ENCODE measurements at regions not wholly inside any gene's neighbourhood (a gene's known extent, or its start where the extent isn't known, plus 50 kb on each side); places are given as distances from the start of the nearest gene placed in this dataset.

DNA sequence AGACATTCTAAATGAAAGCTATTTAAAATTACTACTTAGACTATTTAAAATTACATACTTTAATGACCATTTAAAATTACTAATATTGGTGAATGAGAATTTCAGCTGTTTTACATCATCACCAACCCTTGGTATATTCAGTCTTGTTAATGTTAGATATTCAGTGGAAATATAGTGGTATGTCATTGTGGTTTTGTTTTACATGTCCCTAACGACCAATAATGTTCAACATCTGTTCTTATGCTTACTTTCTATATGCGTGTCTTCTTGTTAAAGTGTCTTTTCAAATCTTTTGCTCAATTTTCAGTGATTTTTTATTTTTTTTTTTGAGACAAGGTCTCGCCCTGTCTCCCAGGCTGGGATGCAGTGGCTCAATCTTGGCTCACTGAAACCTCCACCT, 279.3 kb upstream of the TARS1 start:
- no peak for DNase-seq (ENCODE audit: low read depth in 1 of 2, low spot score in 1 of 2)
- in situ Hi-C loops (cut with HindIII; ENCODE audit: low pct_unique_long_range_greater_than_20kb, low sequenced_read_pairs) = no loop called here
- no peak for TF ChIP-seq JUND (IDR thresholded peaks at IDR 0.05; ENCODE audit: low read depth)

DNA sequence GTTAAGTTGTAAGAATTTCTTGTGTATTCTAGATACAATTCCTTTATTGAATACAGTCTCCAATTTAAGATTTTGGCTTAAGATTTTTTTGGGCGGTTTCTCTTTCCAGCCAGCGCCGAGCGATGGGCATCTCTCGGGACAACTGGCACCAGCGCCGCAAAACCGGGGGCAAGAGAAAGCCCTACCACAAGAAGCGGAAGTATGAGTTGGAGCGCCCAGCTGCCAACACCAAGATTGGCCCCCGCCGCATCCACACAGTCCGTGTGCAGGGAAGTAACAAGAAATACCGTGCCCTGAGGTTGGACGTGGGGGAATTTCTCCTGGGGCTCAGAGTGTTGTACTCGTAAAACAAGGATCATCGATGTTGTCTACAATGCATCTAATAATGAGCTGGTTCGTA, 278.7 kb upstream of the TARS1 start:
- in situ Hi-C loops (cut with HindIII; ENCODE audit: low pct_unique_long_range_greater_than_20kb, low sequenced_read_pairs) = no loop called here
- DNase-seq (ENCODE audit: low read depth in 1 of 2, low spot score in 1 of 2) = no peak
- TF ChIP-seq JUND (IDR thresholded peaks at IDR 0.05; ENCODE audit: low read depth) = no peak

DNA sequence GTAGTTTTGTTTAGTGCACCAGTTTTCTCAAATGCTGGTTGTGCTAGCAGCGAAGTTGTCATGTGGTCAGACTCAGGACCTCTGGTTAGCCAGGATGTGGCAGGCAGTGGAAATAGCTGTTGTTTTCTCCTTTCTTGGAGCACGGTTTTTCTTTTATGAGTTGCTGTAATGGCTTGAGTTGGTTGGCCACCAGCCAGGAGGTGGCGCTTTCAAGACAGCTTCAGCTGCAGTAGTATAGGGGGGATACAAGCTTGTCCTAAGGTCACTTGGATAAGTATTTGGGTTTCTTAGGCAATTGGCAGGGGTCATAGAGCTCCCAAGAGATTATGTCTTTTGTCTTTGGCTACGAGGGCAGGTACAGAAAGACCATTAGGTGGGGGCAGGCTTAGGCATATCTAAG, 274.2 kb upstream of the TARS1 start:
- no peak for TF ChIP-seq JUND (IDR thresholded peaks at IDR 0.05; ENCODE audit: low read depth)
- no peak for DNase-seq (ENCODE audit: low read depth in 1 of 2, low spot score in 1 of 2)
- in situ Hi-C loops (cut with HindIII; ENCODE audit: low pct_unique_long_range_greater_than_20kb, low sequenced_read_pairs) = no loop called here

DNA sequence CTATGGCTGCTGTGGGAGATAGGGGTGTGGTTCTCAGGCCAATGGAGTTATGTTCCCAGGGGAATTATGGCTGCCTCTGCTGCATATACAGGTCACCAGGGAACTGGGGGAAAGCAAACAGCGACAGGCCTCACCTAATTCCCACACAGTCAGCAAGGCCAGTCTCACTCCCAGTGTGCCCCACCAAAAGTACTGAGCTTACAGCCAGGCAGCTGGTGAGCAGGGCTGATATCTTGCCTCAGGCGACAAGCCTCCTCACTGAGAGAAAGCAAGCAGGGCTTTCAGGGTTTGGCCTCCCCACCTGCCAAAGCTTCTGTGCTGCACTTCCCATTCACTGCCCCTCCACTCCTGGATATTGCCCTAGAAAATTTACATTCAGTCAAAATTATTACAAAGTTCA, 273.8 kb upstream of the TARS1 start:
- no peak for TF ChIP-seq JUND (IDR thresholded peaks at IDR 0.05; ENCODE audit: low read depth)
- DNase-seq (ENCODE audit: low read depth in 1 of 2, low spot score in 1 of 2) = no peak

DNA sequence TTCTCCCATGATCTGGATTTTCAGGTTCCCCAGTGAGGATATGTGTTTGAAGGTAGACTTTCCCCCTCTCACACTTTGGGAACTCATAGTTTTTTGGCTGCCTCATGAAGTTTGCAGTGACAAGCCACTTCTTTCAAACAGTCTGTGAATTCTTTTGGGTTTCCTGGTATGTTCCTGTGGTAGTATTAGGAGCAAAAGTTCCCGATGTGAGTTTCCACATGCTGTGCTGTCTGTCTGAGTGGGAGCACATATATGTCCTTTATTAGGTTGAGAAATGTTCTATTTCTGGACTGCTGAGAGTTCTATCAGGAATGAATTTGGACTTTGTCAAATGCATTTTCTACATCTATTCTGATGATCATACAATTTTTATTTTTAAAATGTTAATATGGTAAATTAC, 273.2 kb upstream of the TARS1 start:
- no peak for DNase-seq (ENCODE audit: low read depth in 1 of 2, low spot score in 1 of 2)
- TF ChIP-seq JUND (IDR thresholded peaks at IDR 0.05; ENCODE audit: low read depth) = no peak
- in situ Hi-C loops (cut with HindIII; ENCODE audit: low pct_unique_long_range_greater_than_20kb, low sequenced_read_pairs) = no loop called here

More for the DNA sequence above, 273.8 kb upstream of the TARS1 start:
- in situ Hi-C loops (cut with HindIII; ENCODE audit: low pct_unique_long_range_greater_than_20kb, low sequenced_read_pairs) = no loop called here

DNA sequence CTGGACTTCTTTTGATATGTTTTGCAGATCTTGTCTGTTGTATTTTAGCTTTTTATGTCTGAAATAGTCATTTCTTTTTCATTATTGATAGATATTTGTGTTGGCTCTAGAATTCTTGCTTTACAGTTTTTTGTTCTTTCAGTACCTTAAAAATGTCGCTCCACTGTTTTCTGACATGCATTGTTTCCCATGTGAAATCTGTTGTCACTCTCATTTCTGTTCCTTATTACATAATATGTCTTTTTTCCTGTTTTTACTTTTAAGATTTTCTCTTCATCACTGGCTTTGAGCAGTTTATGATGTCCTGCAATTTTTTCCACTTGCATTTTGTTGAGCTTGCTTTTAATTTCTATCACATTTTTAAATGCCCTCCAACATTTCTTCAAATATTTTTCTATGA, 270.4 kb upstream of the TARS1 start:
- no peak for TF ChIP-seq JUND (IDR thresholded peaks at IDR 0.05; ENCODE audit: low read depth)
- in situ Hi-C loops (cut with HindIII; ENCODE audit: low pct_unique_long_range_greater_than_20kb, low sequenced_read_pairs) = no loop called here
- peak in 1 of 2 experiments; percentile 14 for DNase-seq (ENCODE audit: low read depth in 1 of 2, low spot score in 1 of 2)

DNA sequence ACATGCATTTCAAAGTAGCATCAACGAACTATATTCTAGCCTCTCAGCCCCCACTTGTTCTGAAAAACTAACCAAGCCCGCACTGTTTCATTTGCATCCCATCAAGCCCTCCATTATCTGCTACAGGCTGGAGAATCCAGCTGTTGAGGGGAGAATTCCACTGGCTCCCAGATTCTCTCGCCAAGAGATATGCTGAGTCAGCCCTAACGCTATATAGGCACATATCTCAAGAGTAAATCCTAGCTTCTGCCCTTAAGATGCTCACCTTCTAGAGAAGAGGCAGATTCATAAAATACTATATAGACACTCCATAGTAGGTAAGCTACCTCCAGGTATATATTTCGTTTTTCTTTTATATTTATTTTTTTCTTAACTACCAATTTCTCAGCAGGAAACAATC, 266.4 kb upstream of the TARS1 start:
- in situ Hi-C loops (cut with HindIII; ENCODE audit: low pct_unique_long_range_greater_than_20kb, low sequenced_read_pairs) = no loop called here
- no peak for DNase-seq (ENCODE audit: low read depth in 1 of 2, low spot score in 1 of 2)
- no peak for TF ChIP-seq JUND (IDR thresholded peaks at IDR 0.05; ENCODE audit: low read depth)

DNA sequence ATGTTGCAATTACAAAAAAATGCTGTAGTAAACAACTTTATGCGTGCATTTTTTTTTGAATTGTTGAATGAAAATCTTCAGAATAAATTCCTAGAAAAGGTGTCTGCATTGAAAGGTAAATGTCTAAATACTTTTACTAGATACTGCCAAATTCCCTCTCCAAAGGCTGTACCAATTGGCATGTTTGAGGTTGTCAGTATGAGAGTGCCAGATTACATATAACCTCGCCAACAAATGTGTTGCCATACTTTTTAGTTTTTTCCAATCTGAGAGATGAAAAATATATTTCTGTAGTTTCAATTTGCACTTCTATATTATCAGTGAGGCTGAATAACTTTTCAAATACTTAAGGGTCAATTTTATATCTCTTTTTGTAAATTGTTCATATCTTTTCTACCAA, 261.5 kb upstream of the TARS1 start:
- in situ Hi-C loops (cut with HindIII; ENCODE audit: low pct_unique_long_range_greater_than_20kb, low sequenced_read_pairs) = no loop called here
- DNase-seq (ENCODE audit: low read depth in 1 of 2, low spot score in 1 of 2) = no peak
- TF ChIP-seq JUND (IDR thresholded peaks at IDR 0.05; ENCODE audit: low read depth) = no peak

DNA sequence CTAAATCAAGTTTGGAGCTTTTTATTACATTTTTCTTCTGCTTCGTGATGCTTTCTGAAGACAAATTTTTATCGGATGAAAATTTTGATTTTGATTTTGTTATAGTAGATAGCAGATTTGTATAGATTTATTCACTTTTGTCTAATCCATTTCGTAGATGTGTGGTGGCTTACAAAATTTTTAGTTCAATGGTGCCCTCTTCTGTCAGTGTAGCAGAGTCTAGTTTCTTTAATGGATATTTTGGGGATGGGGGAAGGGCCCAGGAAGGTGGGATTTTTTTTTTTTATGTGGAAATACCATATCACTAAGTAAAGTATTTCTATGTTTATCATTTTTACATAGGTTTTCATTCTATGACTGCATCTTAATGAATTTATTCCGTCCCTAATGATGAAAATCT, 259.9 kb upstream of the TARS1 start:
- in situ Hi-C loops (cut with HindIII; ENCODE audit: low pct_unique_long_range_greater_than_20kb, low sequenced_read_pairs) = no loop called here
- no peak for TF ChIP-seq JUND (IDR thresholded peaks at IDR 0.05; ENCODE audit: low read depth)
- peak; percentile 14 to 52 for DNase-seq (ENCODE audit: low read depth in 1 of 2, low spot score in 1 of 2)

DNA sequence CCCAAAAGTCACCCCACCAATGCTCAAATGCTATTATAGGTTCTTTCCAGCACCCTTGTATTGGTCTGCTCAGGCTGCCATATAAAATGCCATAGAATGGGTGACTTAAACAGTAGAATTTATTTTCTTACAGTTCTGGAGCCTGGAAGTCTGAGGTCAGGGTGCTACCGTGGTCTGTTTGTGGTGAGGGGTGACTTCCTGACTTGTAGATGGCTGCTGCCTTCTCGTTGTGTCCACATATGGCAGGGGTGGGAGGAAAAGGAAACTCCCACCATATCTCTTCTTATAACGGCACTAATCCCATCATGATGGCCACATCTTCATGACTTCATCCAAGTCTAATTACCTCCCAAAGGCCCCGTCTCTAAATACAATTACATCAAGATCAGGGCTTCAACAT, 257.8 kb upstream of the TARS1 start:
- no peak for TF ChIP-seq JUND (IDR thresholded peaks at IDR 0.05; ENCODE audit: low read depth)
- no peak for DNase-seq (ENCODE audit: low read depth in 1 of 2, low spot score in 1 of 2)
- in situ Hi-C loops (cut with HindIII; ENCODE audit: low pct_unique_long_range_greater_than_20kb, low sequenced_read_pairs) = no loop called here

DNA sequence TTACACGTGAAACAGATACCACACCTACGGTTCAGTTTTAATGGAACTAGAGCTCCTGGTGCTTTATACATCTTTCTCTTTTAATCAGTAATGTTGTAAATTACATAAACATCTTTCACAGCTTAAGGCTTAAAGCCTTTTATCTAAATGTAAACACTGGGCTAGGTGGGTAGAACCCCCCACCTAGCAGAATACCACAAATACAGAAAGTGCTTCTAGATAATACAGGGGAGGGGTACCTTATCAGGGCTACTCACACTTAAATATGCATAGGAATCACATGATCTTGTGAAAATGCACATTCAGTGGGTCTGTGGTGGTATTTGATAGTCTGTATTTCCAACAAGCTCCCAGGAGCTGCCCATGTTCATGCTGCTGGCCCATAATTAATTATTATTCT, 256.4 kb upstream of the TARS1 start:
- DNase-seq (ENCODE audit: low read depth in 1 of 2, low spot score in 1 of 2) = no peak
- in situ Hi-C loops (cut with HindIII; ENCODE audit: low pct_unique_long_range_greater_than_20kb, low sequenced_read_pairs) = no loop called here
- no peak for TF ChIP-seq JUND (IDR thresholded peaks at IDR 0.05; ENCODE audit: low read depth)

DNA sequence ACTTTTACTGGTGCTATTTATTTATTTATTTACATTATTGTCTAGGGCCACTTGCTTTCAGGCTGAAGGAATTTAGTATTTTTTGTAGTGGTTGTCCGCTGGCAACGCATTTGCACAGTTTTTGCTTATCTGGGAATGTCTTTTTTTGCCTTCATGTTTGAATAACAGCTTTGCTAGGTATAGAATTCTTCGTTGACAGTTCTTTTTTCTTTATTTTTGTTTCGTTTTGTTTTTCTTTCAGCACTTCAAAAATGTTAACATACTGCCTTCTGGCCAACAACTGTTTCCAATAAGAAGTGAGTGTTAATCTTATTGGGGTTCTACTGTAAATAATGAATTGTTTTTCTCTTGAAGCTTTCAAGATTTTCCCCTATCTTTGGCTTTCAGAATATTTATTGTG, 252.7 kb upstream of the TARS1 start:
- no peak for TF ChIP-seq JUND (IDR thresholded peaks at IDR 0.05; ENCODE audit: low read depth)
- DNase-seq (ENCODE audit: low read depth in 1 of 2, low spot score in 1 of 2) = no peak
- in situ Hi-C loops (cut with HindIII; ENCODE audit: low pct_unique_long_range_greater_than_20kb, low sequenced_read_pairs) = no loop called here

DNA sequence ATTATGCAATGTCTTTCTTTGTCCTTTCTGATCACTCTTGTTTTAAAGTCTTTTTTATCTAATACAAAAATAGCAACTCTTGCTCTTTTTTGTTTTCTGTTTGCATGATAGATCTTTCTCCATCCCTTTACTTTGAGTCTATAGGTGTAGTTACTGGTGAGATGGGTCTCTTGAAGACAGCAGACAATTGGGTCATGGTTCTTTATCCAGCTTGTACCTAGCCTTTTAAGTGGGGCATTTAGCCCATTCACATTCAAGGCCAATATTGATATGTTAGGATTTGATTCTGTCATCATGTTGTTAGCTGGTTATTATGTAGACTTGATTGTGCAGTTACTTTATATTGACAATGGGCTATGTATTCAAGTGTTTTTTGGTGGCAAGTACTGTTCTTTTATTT, 245.9 kb upstream of the TARS1 start:
- no peak for TF ChIP-seq JUND (IDR thresholded peaks at IDR 0.05; ENCODE audit: low read depth)
- no peak for DNase-seq (ENCODE audit: low read depth in 1 of 2, low spot score in 1 of 2)
- in situ Hi-C loops (cut with HindIII; ENCODE audit: low pct_unique_long_range_greater_than_20kb, low sequenced_read_pairs) = no loop called here

DNA sequence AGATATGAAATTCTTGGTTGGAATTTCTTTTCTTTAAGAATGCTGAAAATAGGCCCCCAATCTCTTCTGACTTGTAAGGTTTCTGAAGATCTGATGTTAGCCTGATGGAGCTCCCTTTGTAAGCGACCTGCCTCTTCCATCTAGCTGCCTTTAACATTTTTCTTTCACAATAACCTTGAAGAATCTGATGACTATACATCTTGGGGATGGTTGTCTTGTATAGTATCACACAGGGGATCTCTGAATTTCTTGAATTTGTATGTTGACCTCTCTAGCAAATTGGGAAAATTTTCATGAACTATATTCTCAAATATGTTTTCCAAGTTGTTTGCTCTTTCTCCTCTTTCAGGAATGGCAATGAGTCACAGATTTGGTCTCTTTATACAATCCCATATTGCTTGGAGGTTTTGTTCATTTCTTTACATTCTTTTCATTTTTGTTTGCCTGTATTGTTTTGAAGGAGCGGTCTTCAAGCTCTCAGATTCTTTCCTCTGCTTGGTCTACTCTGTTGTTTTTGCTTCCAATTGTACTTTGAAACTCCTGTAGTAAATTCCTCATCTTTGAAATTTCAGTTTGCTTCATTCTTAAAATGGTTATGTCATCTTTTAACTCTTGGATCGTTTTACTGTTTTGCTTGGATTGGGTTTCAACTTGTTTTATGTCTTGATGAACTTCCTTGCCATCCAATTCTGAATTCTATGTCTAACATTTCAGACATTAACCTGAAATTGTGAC, 245.2 kb upstream of the TARS1 start:
- in situ Hi-C loops (cut with HindIII; ENCODE audit: low pct_unique_long_range_greater_than_20kb, low sequenced_read_pairs) = no loop called here
- DNase-seq (ENCODE audit: low read depth in 1 of 2, low spot score in 1 of 2) = no peak
- TF ChIP-seq JUND (IDR thresholded peaks at IDR 0.05; ENCODE audit: low read depth) = no peak
